H7 (cell line): ENCODE measurements at regions not wholly inside any gene's neighbourhood (a gene's known extent, or its start where the extent isn't known, plus 50 kb on each side); places are given as distances from the start of the nearest gene placed in this dataset.

Experiments used
- DNase-seq: peaks from one replicate; pipeline ENCODE4 v3.0.0; 2012
- H3K27me3 ChIP-seq: 2 replicates; pipeline ENCODE4 v1.6.0; 2011; ENCODE audit warnings: mild to moderate bottlenecking, low read length; ENCODE audit not compliant: control insufficient read depth, insufficient read depth
- H3K36me3 ChIP-seq: replicated peaks from 2 replicates; pipeline ENCODE4 v1.5.1; 2011; ENCODE audit warnings: low read length; ENCODE audit not compliant: control insufficient read depth, insufficient read depth
- H3K4me3 ChIP-seq: 2 replicates; pipeline ENCODE4 v1.5.1; 2011; ENCODE audit warnings: low read depth, mild to moderate bottlenecking, control low read depth, low read length, moderate library complexity; ENCODE audit not compliant: insufficient read depth

DNA sequence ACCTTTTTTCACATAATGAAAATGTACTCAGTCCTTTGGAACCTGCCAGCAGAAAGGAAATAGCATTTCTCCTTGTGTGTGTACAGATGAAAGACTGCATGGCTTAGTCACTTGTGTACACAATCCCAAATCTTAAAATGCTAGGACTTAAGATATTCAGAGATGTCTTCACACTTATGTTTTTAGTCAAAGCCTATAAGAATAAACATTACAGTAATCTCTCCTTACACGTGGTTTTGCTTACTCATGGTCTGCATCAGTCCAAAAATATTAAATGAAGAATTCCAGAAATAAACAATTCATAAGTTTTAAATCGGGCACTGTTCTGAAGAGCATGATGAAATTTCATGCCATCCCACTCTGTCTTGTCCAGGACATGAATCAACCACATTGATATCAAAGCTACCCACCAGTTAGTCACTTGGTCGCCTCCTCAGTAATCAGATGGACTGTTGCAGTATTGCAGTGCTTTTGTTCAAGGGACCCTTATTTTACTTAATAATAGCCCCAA is 75.7 kb upstream of the RRP15 start:
- Histone ChIP-seq H3K36me3 (no peaks in the 10 kb centered on the region), H3K27me3 (no peaks in the 10 kb centered on the region), H3K4me3 (no peak overlapping the region)
- no peak for DNase-seq

DNA sequence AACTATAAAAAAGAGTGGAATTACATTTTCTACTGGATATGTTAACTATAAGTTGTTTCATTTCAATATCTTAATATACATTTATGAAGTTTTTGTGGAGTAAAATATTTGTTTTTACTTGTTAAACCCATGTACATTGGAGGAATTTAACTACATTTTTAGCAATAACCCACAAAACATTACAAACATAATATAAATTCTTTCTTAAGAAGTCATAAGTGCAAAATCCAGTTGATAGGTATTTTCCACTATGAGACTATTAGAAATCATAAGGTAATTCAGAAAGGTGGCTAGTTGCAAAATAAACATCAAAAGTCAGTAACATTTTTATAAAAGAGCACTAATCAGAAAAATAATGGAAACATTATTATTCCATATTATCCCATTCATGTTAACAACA is 73.9 kb upstream of the RRP15 start:
- H3K36me3 ChIP-seq = no peaks in the 10 kb centered on the region
- no peaks in the 10 kb centered on the region for H3K27me3 ChIP-seq
- H3K4me3 ChIP-seq = no peak overlapping the region
- no peak for DNase-seq

DNA sequence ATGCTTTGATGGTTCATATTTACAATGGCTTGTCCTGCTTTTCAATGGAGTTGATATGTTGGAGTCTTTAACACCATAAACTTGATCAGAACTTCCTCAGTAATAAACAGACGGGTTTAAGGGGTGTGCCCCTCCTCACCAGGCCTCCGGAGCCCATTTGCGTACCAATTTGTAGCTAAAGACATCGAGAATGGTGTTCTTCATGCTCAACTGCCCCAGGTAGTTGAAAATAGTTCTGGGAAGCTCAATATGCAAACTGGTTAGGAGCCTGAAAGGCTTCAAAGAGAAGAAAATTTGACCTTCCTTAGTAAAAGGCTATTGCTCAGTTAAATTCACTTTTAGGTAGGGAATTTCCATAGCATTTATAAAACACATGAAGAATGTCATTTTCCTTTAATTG is 68.1 kb upstream of the RRP15 start:
- Histone ChIP-seq H3K27me3 (no peaks in the 10 kb centered on the region), H3K36me3 (no peaks in the 10 kb centered on the region), H3K4me3 (no peak overlapping the region)
- no peak for DNase-seq

DNA sequence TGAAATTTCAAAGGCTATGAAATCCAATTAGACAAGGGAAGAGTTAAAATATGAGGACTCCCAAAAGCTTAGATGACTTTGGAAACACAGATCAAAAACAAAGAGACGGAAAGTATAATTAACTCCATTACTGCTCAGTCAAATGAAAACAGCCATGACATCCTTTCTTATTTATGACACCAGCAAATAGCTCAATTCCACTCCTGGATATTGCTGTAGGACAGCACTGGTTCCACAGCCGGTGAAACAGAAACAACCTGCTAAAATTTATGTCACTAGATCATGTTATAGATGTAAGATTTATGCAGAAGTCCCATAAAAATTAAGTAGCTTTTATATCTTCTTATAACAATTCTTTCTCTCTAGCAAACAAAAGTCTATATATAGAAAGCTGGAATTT is 65.6 kb upstream of the RRP15 start:
- DNase-seq = no peak
- H3K27me3 ChIP-seq = no peaks in the 10 kb centered on the region
- no peaks in the 10 kb centered on the region for H3K36me3 ChIP-seq
- no peak overlapping the region for H3K4me3 ChIP-seq

DNA sequence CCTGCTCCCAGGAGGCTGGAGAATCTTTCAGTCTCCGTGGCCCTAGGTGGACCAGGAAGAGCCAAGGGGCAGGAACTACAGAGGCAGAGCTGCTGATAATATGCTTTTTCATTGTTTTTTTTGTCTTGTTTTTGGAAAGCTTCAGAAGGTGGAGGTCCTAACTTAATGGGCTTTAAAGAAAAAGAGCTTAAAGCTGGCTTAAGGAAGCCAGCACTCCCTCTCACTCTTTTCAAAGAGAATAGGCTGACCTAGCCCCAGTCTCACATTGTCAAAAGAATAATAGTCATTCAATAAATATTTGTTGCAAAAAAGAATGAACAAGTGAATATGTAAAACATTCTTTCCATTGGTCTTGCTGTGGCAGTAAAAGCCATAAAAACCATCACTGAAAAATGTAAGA is 61.0 kb upstream of the RRP15 start:
- Histone ChIP-seq H3K27me3 (no peaks in the 10 kb centered on the region), H3K36me3 (no peaks in the 10 kb centered on the region), H3K4me3 (no peak overlapping the region)
- no peak for DNase-seq

DNA sequence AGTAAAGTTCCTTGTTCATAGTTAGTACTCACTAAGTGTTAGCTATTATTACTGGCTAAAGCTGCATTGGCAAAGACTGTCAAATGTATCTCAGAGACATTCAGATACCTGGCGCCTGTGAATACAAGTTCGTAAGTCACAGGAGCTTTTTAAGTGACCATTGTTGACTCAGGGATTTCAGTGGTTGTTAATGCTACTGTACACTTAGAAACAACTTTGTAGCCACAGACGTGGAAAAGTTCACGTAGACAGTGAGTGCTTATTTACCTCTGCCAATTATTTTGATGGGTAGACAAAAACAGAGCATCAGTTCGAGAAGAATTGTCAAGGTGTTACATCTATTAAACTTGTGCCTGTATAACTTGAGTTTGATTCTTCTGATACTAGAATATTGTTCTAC is 59.1 kb upstream of the RRP15 start:
- Histone ChIP-seq H3K36me3 (no peaks in the 10 kb centered on the region), H3K4me3 (no peak overlapping the region), H3K27me3 (no peaks in the 10 kb centered on the region)
- DNase-seq = no peak
